ENCODE measurements at regions not wholly inside any gene's neighbourhood (a gene's known extent, or its start where the extent isn't known, plus 50 kb on each side); places are given as distances from the start of the nearest gene placed in this dataset.
A peak's percentile ranks its signal among the peaks of the same experiment; 100 is the strongest.
"Not testable (repeated sequence)": the region's sequence is repeated elsewhere in the genome, so short reads cannot be mapped to it uniquely, and the experiment has no call there.

GRCh38 chr2:150370561-150370960 lies 116.9 kb downstream of the RND3 start:
- peak in 1 of 2 experiments; percentile 27 for DNase-seq

GRCh38 chr2:150369862-150370261 lies 117.6 kb downstream of the RND3 start:
- DNase-seq, result no peak

GRCh38 chr2:150358468-150358807 lies 129.0 kb downstream of the RND3 start:
- no peak for DNase-seq

GRCh38 chr2:150357770-150358467 lies 129.5 kb downstream of the RND3 start:
- no peak for DNase-seq

- no peak for DNase-seq
These were observed 132.0 kb downstream of the RND3 start for GRCh38 chr2:150355440-150355839.

- no peak for DNase-seq
These were observed 134.1 kb downstream of the RND3 start for GRCh38 chr2:150353376-150353775.

GRCh38 chr2:150351922-150352321 lies 135.5 kb downstream of the RND3 start:
- DNase-seq, result no peak

GRCh38 chr2:150350500-150350899 lies 137.0 kb downstream of the RND3 start:
- DNase-seq, result no peak

- DNase-seq, result no peak
These were observed 140.7 kb downstream of the RND3 start for GRCh38 chr2:150346806-150347205.

GRCh38 chr2:150341982-150342680 lies 145.3 kb downstream of the RND3 start:
- DNase-seq, result no peak

GRCh38 chr2:150339951-150340350 lies 147.5 kb downstream of the RND3 start:
- peak; percentile 26 to 83 for DNase-seq

GRCh38 chr2:150339282-150339681 lies 148.2 kb downstream of the RND3 start:
- DNase-seq, result no peak

GRCh38 chr2:150335596-150335995 lies 151.9 kb downstream of the RND3 start:
- no peak for DNase-seq

- peak in 1 of 2 experiments; percentile 2 for DNase-seq
These were observed 155.1 kb downstream of the RND3 start for GRCh38 chr2:150332383-150332782.

- no peak for DNase-seq
These were observed 159.6 kb downstream of the RND3 start for GRCh38 chr2:150327564-150328489.

GRCh38 chr2:150325656-150326314 lies 161.7 kb downstream of the RND3 start:
- DNase-seq, result no peak

- DNase-seq, result not testable (repeated sequence)
These were observed 164.4 kb downstream of the RND3 start for GRCh38 chr2:150323071-150323470.

GRCh38 chr2:150320608-150321007 lies 166.9 kb downstream of the RND3 start:
- DNase-seq, result peak in 1 of 2 experiments; percentile 18

GRCh38 chr2:150319658-150320555 lies 167.6 kb downstream of the RND3 start:
- no peak for DNase-seq

GRCh38 chr2:150319085-150319484 lies 168.4 kb downstream of the RND3 start:
- DNase-seq, result no peak

GRCh38 chr2:150312271-150312670 lies 175.2 kb downstream of the RND3 start:
- DNase-seq, result no peak
